C4-2B (cell line): ENCODE measurements at regions not wholly inside any gene's neighbourhood (a gene's known extent, or its start where the extent isn't known, plus 50 kb on each side); places are given as distances from the start of the nearest gene placed in this dataset.
"Not testable (repeated sequence)": the region's sequence is repeated elsewhere in the genome, so short reads cannot be mapped to it uniquely, and the experiment has no call there.

Source experiments
- CTCF ChIP-seq: fragments of 450-650 bp; conservative IDR thresholded peaks from 2 replicates; pipeline ENCODE4 v1.5.1; 2017; ENCODE audit warnings: mild to moderate bottlenecking
- ZFX ChIP-seq: fragments of 450-650 bp; IDR thresholded peaks from 2 replicates; pipeline ENCODE4 v1.6.1; 2017

- TF ChIP-seq CTCF, ZFX: not testable (repeated sequence)
Measured at GRCh38 chr14:105950364-105950892, 424.0 kb downstream of the TMEM121 start.
